ENCODE measurements at regions not wholly inside any gene's neighbourhood (a gene's known extent, or its start where the extent isn't known, plus 50 kb on each side); places are given as distances from the start of the nearest gene placed in this dataset.
"Not testable (repeated sequence)": the region's sequence is repeated elsewhere in the genome, so short reads cannot be mapped to it uniquely, and the experiment has no call there.

DNA sequence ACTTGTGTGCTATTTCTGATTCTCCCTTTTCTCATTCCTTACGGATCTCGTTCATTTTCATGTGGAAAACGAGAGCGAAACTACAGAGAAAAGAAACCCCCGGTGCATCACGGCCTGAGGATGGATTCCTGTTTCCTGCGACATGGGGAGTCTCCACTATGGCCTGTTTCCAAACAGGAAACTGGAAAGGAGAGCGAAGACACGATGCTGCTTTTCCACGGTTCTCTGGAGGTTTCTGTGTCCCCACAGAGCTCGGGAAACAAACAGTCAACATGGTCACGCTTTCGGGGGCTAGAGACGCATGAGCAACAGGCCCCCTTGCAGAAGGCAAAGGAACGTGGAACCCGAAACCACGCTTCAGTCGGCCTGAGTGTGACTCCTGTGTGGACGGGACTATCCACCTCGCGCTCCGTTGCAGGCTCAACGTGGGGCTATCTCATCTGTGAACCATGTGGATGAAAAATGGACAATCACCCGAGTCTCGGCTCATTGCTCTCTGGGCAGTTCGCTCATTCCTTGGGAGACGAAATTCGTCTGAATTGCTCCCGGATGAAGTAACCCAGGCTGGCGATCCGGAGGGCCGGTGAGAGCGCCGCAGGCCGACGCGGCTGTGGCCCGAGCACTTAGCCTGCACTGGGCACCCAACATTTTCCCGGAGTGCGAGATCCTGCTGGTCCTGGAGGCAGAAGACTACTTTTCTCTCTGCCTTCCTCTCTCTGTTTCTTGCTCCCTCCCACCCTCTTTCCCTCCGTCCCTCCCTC, 3923.2 kb upstream of the OR11H1 start:
- BruUV-seq (replicated peaks); H3K4me3 Mint-ChIP-seq (ENCODE audit: unreplicated experiment); intact Hi-C loops (cut with micrococcal nuclease); POLR2A ChIA-PET; H3K36me3 Mint-ChIP-seq (ENCODE audit: insufficient read depth, unreplicated experiment); H3K27ac Mint-ChIP-seq (ENCODE audit: low read depth, unreplicated experiment); H3K4me1 Mint-ChIP-seq (ENCODE audit: insufficient read depth, unreplicated experiment); CTCF ChIA-PET; H3K27me3 Mint-ChIP-seq (ENCODE audit: insufficient read depth, unreplicated experiment); DNase-seq (ENCODE audit: unreplicated experiment): not testable (repeated sequence)
- peaks cover 19% of the 10 kb centered on the region for H3K9me3 Mint-ChIP-seq (ENCODE audit: unreplicated experiment)

- Mint-ChIP-seq H3K36me3 (ENCODE audit: insufficient read depth, unreplicated experiment) (no peaks in the 10 kb centered on the region), H3K27me3 (ENCODE audit: insufficient read depth, unreplicated experiment) (no peaks in the 10 kb centered on the region), H3K27ac (ENCODE audit: low read depth, unreplicated experiment) (no peak overlapping the region), H3K9me3 (ENCODE audit: unreplicated experiment) (peaks cover 20% of the 10 kb centered on the region), H3K4me3 (ENCODE audit: unreplicated experiment) (no peak overlapping the region), H3K4me1 (ENCODE audit: insufficient read depth, unreplicated experiment) (no peaks in the 10 kb centered on the region)
- no peak for TF ChIP-seq CTCF (IDR thresholded peaks at IDR 0.05; ENCODE audit: unreplicated experiment)
- DNase-seq (ENCODE audit: unreplicated experiment) = no peak
- CTCF ChIA-PET = no interaction called here
- BruUV-seq (replicated peaks) = no TSS peak
- POLR2A ChIA-PET = no interaction called here
- intact Hi-C loops (cut with micrococcal nuclease) = no loop called here
These were observed 3922.5 kb upstream of the OR11H1 start for GRCh38 chr22:11605468-11605981.

DNA sequence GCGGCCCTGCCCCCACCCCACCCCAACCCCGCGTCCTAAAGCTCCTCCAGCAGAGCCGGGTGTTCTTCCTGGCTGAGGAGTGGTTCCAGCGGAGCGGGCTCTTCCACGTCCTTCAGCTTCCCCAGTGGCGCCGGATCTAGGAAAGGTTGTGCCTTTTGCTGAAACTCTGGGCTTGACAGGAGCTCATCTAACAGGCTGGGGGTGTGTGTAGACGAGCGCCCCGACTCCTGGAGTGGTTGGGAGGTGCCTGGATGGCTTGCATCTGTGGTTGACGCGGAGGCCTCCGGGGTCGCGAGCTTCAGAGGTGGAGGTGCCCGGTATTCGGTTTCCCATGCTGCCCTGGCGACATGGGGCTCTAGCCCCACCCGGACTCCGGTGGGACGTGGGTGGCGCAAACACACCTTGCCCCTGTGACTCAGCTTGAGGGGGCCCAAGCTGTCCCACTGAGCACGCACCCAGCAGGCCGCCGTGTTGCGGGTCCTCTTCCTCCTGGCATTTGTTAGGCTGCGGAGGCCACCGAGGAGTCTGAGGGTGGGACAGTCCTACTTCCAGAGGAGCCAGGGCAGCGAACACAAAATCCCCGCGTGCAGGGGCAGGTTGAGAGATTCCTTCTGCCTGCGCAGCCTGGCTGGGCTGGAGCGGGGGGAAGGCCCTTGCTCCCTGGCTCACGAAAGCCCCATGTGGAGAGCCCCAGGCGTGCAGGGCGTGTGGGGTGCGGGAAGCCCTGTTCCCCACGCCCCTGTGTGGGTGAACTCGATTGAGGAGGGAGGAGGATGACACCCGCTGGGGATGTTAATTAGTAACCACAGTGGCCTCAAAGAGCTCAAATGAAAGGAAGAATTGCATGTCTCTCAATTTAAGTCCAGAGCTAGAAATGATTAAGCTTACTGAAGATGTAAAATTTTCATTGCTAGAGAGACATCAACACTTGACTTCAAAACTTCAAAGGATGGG, 3921.7 kb upstream of the OR11H1 start:
- H3K36me3 Mint-ChIP-seq (ENCODE audit: insufficient read depth, unreplicated experiment); DNase-seq (ENCODE audit: unreplicated experiment); BruUV-seq (replicated peaks); H3K27me3 Mint-ChIP-seq (ENCODE audit: insufficient read depth, unreplicated experiment); H3K4me1 Mint-ChIP-seq (ENCODE audit: insufficient read depth, unreplicated experiment); H3K27ac Mint-ChIP-seq (ENCODE audit: low read depth, unreplicated experiment); intact Hi-C loops (cut with micrococcal nuclease); POLR2A ChIA-PET; H3K4me3 Mint-ChIP-seq (ENCODE audit: unreplicated experiment); CTCF ChIA-PET: not testable (repeated sequence)
- peaks cover 27% of the 10 kb centered on the region for H3K9me3 Mint-ChIP-seq (ENCODE audit: unreplicated experiment)

DNA sequence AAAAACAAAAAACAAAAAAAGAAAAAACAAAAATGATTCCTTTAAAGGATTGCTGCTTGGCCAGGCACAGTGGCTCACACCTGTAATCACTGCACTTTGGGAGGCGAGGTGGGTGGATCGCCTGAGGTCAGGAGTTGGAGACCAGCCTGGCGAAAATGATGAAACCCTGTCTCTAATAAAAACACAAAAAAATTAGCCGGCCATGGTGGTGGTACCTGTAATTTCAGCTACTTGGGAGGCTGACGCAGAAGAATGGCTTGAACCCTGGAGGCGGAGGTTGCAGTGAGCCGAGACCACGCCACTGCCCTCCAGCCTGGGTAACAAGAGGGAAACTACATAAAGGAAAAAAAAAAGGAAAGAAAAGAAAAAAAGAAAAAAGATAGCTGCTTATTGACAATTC, 3920.8 kb upstream of the OR11H1 start:
- H3K4me3 Mint-ChIP-seq (ENCODE audit: unreplicated experiment); intact Hi-C loops (cut with micrococcal nuclease); H3K27ac Mint-ChIP-seq (ENCODE audit: low read depth, unreplicated experiment); DNase-seq (ENCODE audit: unreplicated experiment); H3K36me3 Mint-ChIP-seq (ENCODE audit: insufficient read depth, unreplicated experiment); H3K27me3 Mint-ChIP-seq (ENCODE audit: insufficient read depth, unreplicated experiment); BruUV-seq (replicated peaks); CTCF ChIA-PET; H3K4me1 Mint-ChIP-seq (ENCODE audit: insufficient read depth, unreplicated experiment); POLR2A ChIA-PET: not testable (repeated sequence)
- peaks cover 33% of the 10 kb centered on the region for H3K9me3 Mint-ChIP-seq (ENCODE audit: unreplicated experiment)

- H3K4me1 Mint-ChIP-seq (ENCODE audit: insufficient read depth, unreplicated experiment); POLR2A ChIA-PET; H3K27me3 Mint-ChIP-seq (ENCODE audit: insufficient read depth, unreplicated experiment); intact Hi-C loops (cut with micrococcal nuclease); H3K36me3 Mint-ChIP-seq (ENCODE audit: insufficient read depth, unreplicated experiment); H3K4me3 Mint-ChIP-seq (ENCODE audit: unreplicated experiment); BruUV-seq (replicated peaks); CTCF ChIA-PET; DNase-seq (ENCODE audit: unreplicated experiment); H3K27ac Mint-ChIP-seq (ENCODE audit: low read depth, unreplicated experiment): not testable (repeated sequence)
- H3K9me3 Mint-ChIP-seq (ENCODE audit: unreplicated experiment) = peaks cover 44% of the 10 kb centered on the region
These were observed 3919.5 kb upstream of the OR11H1 start for GRCh38 chr22:11608486-11608885.

GRCh38 chr22:11609193-11609592, 3918.8 kb upstream of the OR11H1 start:
- DNase-seq (ENCODE audit: unreplicated experiment); CTCF ChIA-PET; H3K4me3 Mint-ChIP-seq (ENCODE audit: unreplicated experiment); H3K36me3 Mint-ChIP-seq (ENCODE audit: insufficient read depth, unreplicated experiment); H3K27me3 Mint-ChIP-seq (ENCODE audit: insufficient read depth, unreplicated experiment); H3K4me1 Mint-ChIP-seq (ENCODE audit: insufficient read depth, unreplicated experiment); H3K27ac Mint-ChIP-seq (ENCODE audit: low read depth, unreplicated experiment); BruUV-seq (replicated peaks); POLR2A ChIA-PET; intact Hi-C loops (cut with micrococcal nuclease): not testable (repeated sequence)
- H3K9me3 Mint-ChIP-seq (ENCODE audit: unreplicated experiment) = peaks cover 40% of the 10 kb centered on the region

DNA sequence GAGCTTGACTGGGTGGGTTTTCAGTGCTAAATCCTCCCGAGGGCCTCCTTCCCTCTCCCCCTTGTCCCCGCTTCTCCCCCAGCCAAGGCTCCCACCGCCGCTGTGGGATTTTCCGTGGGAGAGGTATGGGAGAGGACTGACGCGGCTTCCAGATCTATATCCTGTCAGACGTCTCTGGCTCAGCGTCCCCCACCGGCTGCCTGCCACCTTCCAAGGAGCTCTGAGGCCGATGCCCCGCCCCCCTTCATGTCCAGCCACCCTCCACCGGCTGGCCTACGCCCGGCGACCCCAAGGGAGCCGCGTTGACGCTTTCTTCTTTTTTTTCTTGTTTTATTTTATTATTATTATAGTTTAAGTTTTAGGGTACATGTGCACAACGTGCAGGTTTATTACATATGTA, 3916.7 kb upstream of the OR11H1 start:
- CTCF ChIA-PET; intact Hi-C loops (cut with micrococcal nuclease); H3K27me3 Mint-ChIP-seq (ENCODE audit: insufficient read depth, unreplicated experiment); POLR2A ChIA-PET; BruUV-seq (replicated peaks); H3K4me3 Mint-ChIP-seq (ENCODE audit: unreplicated experiment); DNase-seq (ENCODE audit: unreplicated experiment); H3K4me1 Mint-ChIP-seq (ENCODE audit: insufficient read depth, unreplicated experiment); H3K36me3 Mint-ChIP-seq (ENCODE audit: insufficient read depth, unreplicated experiment); H3K27ac Mint-ChIP-seq (ENCODE audit: low read depth, unreplicated experiment): not testable (repeated sequence)
- H3K9me3 Mint-ChIP-seq (ENCODE audit: unreplicated experiment) = peaks cover 54% of the 10 kb centered on the region

DNA sequence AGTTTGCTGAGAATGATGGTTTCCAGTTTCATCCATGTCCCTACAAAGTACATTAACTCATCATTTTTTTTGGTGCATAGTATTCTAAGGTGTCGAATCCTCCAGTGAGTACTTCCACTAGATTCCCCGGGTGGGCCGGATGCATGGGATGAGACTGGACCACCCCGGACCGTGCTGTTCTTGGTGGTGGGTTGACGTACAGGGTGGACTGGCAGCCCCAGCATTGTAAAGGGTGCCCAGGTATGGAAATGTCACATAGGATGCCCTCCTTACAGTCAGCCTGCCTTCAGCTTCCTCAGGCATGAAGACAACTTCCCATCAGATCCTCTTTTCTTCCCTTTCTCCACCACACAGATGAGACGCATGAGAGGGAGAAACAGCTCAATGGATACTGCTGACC, 3916.1 kb upstream of the OR11H1 start:
- H3K36me3 Mint-ChIP-seq (ENCODE audit: insufficient read depth, unreplicated experiment); H3K4me1 Mint-ChIP-seq (ENCODE audit: insufficient read depth, unreplicated experiment); H3K4me3 Mint-ChIP-seq (ENCODE audit: unreplicated experiment); CTCF ChIA-PET; POLR2A ChIA-PET; BruUV-seq (replicated peaks); H3K27ac Mint-ChIP-seq (ENCODE audit: low read depth, unreplicated experiment); intact Hi-C loops (cut with micrococcal nuclease); DNase-seq (ENCODE audit: unreplicated experiment); H3K27me3 Mint-ChIP-seq (ENCODE audit: insufficient read depth, unreplicated experiment): not testable (repeated sequence)
- peaks cover 60% of the 10 kb centered on the region for H3K9me3 Mint-ChIP-seq (ENCODE audit: unreplicated experiment)
